ENCODE measurements at regions not wholly inside any gene's neighbourhood (a gene's known extent, or its start where the extent isn't known, plus 50 kb on each side); places are given as distances from the start of the nearest gene placed in this dataset.

DNA sequence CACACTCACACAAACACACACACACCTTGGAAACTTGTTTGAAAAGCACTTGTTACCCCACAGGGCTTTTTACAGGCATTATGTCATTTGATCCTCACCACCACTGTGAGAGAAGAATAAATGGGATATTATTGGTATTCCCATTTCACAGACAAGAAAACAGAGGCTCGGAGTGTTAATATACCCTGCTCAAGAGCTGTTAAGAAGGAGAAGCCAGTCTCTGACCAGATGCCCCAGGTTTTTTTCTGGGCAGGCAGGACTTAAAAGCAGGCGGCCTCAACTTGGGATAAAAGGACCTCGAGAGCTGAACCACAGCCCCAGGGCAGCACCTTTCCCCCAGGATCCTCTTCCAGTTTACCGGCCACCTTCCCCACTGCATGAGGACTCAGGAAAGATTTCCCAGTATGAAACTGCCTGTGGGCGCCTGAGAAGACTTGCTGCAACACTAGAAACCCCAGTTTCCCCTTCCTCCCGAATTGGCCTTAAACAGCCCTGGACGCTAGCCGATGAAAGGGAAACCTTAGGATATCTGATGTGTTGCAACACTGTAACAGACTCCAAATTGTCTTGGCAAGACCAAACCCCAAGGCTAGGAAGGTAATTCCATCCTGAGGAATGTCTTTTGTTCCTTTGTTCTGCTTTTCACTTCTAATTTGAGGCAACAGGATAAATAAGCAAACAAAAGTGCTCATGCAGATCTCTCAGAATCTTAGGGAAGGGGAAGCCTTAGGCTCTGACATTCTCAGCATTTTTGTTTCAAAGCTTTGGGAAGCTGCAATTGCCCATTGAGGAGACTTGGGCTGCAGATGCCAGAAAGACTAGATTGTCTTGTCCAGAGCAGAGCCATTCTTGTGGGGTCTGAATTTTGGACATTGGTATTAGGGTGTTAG, 173.5 kb downstream of the TRIM29 start:
- no peak overlapping the region for H4K5ac ChIP-seq (ENCODE audit: low read depth, low read length)
- no peak overlapping the region for H3K18ac ChIP-seq (ENCODE audit: low read depth, low read length)
- no peaks in the 10 kb centered on the region for H3K9me3 ChIP-seq (ENCODE audit: control insufficient read depth, insufficient read depth, low read length)
- H3K23ac ChIP-seq (ENCODE audit: low read depth, low read length): no peak overlapping the region
- H2AK9ac ChIP-seq (replicated peaks; ENCODE audit: low read depth, low read length, poor library complexity): no peak overlapping the region
- TF ChIP-seq RFX5 (IDR thresholded peaks at IDR 0.05; ENCODE audit: low read depth, low read length) (no peak), CHD1 (IDR thresholded peaks at IDR 0.05; ENCODE audit: low read depth, low read length) (no peak)
- no peak overlapping the region for H2BK20ac ChIP-seq (ENCODE audit: low read depth, low read length)
- no peak overlapping the region for H4K91ac ChIP-seq (ENCODE audit: insufficient read depth, low read depth, low read length)
- H3K9ac ChIP-seq (ENCODE audit: low read depth, low read length): no peak overlapping the region
- H3K27ac ChIP-seq (ENCODE audit: insufficient read depth, low read length): no peak overlapping the region
- no peak overlapping the region for H2AFZ ChIP-seq (replicated peaks; ENCODE audit: low read length, poor library complexity)
- no TSS peak for BruUV-seq (replicated peaks)
- no peak for ATAC-seq (ENCODE audit: low read depth)
- no peaks in the 10 kb centered on the region for H4K20me1 ChIP-seq (ENCODE audit: insufficient read depth, low read length)
- DNase-seq: no peak
- no peak overlapping the region for H3K14ac ChIP-seq (replicated peaks; ENCODE audit: low read depth, low read length)
- H3K4me3 ChIP-seq (ENCODE audit: insufficient read depth, low read depth, low read length): no peak overlapping the region
- 70% methylated on average over 2 of the region's 8 CpGs; no CpG with 5 or more reads in 1 of the 2 experiments for WGBS, 2 experiments (ENCODE audit: extremely low coverage in 2 of 2, insufficient read length in 1 of 2)
- dilution Hi-C loops (cut with HindIII; ENCODE audit: low sequenced_read_pairs, unreplicated experiment): no loop called here
- no peak overlapping the region for H2BK120ac ChIP-seq (ENCODE audit: low read depth, low read length)
- no peak overlapping the region for H2AK5ac ChIP-seq (ENCODE audit: low read depth, low read length)
- H3K4ac ChIP-seq (ENCODE audit: low read depth, low read length): no peak overlapping the region
- no peak overlapping the region for H3K4me2 ChIP-seq (ENCODE audit: low read depth, low read length)
- no peak overlapping the region for H2BK5ac ChIP-seq (ENCODE audit: low read depth, low read length, poor library complexity, severe bottlenecking)
- H3K36me3 ChIP-seq (ENCODE audit: control insufficient read depth, insufficient read depth, low read length): no peaks in the 10 kb centered on the region
- H2BK15ac ChIP-seq (ENCODE audit: low read depth, low read length): no peak overlapping the region
- H4K8ac ChIP-seq (ENCODE audit: low read depth in 2 of 2, low read length in 2 of 2): no peak overlapping the region
- peaks cover 3% of the 10 kb centered on the region; the same call in 1 of the 2 replicates for H3K27me3 ChIP-seq (ENCODE audit: control insufficient read depth, insufficient read depth, low read length)
- no peak overlapping the region for H3K56ac ChIP-seq (ENCODE audit: extremely low read depth, insufficient read depth, low read length)
- no peaks in the 10 kb centered on the region for H3K79me1 ChIP-seq (ENCODE audit: low read depth in 1 of 2, low read length in 2 of 2)
- intact Hi-C loops (cut with micrococcal nuclease): no loop called here
- H3K9me1 ChIP-seq (ENCODE audit: insufficient read depth, low read length): no peaks in the 10 kb centered on the region
- H3K4me1 ChIP-seq (ENCODE audit: control insufficient read depth, insufficient read depth, low read length): no peaks in the 10 kb centered on the region
- ChIA-PET POLR2A (ENCODE audit: unreplicated experiment) (no interaction called here), CTCF (no interaction called here)
- in situ Hi-C loops (cut with MboI; ENCODE audit: low sequenced_read_pairs): no loop called here

Measured in IMR-90 (cell line).